ENCODE measurements at regions not wholly inside any gene's neighbourhood (a gene's known extent, or its start where the extent isn't known, plus 50 kb on each side); places are given as distances from the start of the nearest gene placed in this dataset.

GRCh38 chr10:29185050-29185449 is 103.8 kb upstream of the LYZL1 start:
- TF ChIP-seq CTCF (IDR thresholded peaks at IDR 0.05) = no peak
- TF ChIP-seq POLR2A (IDR thresholded peaks at IDR 0.05) = no peak

Data from esophagus squamous epithelium (tissue), 4 donors.